Spinal cord (tissue), 9 donors: ENCODE measurements at regions not wholly inside any gene's neighbourhood (a gene's known extent, or its start where the extent isn't known, plus 50 kb on each side); places are given as distances from the start of the nearest gene placed in this dataset.

Experiments
- DNase-seq, 6 donors: peaks; one replicate each; pipeline versions ENCODE4 v3.0.0 to v3.0.0-alpha.2; 2013 to 2015; ENCODE audit warnings: low spot score in 6 of 6, low read depth in 4 of 6
- H3K27ac ChIP-seq: one replicate; pipeline ENCODE4 v1.5.1; 2013; ENCODE audit warnings: low read depth, low read length, control low read depth
- H3K27me3 ChIP-seq: one replicate; pipeline ENCODE4 v1.6.1; 2013; ENCODE audit warnings: low read length; ENCODE audit not compliant: control insufficient read depth, insufficient read depth
- H3K36me3 ChIP-seq: one replicate; pipeline ENCODE4 v1.6.1; 2013; ENCODE audit warnings: low read length; ENCODE audit not compliant: control insufficient read depth, insufficient read depth
- H3K4me1 ChIP-seq: one replicate; pipeline ENCODE4 v1.6.1; 2013; ENCODE audit warnings: low read length; ENCODE audit not compliant: control insufficient read depth, insufficient read depth
- H3K4me3 ChIP-seq: one replicate; pipeline ENCODE4 v1.5.1; 2013; ENCODE audit warnings: low read depth, low read length, control low read depth
- H3K9me3 ChIP-seq: one replicate; pipeline ENCODE4 v1.6.1; 2013; ENCODE audit warnings: low read length; ENCODE audit not compliant: control insufficient read depth, insufficient read depth
- WGBS: methylation state at CpG from one replicate; pipeline ENCODE4 v1.1.5; 2013; ENCODE audit warnings: missing lambda C conversion rate; ENCODE audit not compliant: insufficient coverage; 5-methylcytosine and 5-hydroxymethylcytosine counted together
- donor health status: healthy.

- peaks cover 7% of the 10 kb centered on the region for H3K4me1 ChIP-seq
- no peak overlapping the region for H3K4me3 ChIP-seq
- peak in 1 of 6 donors; percentile 68 for DNase-seq
- no peak overlapping the region for H3K27ac ChIP-seq
- H3K9me3 ChIP-seq: no peaks in the 10 kb centered on the region
- H3K36me3 ChIP-seq: no peaks in the 10 kb centered on the region
- H3K27me3 ChIP-seq: no peaks in the 10 kb centered on the region
These were observed 130.7 kb upstream of the IGSF21 start for GRCh38 chr1:17976854-17977253.

- Histone ChIP-seq H3K4me3 (no peak overlapping the region), H3K36me3 (no peaks in the 10 kb centered on the region), H3K4me1 (peaks cover 7% of the 10 kb centered on the region), H3K27ac (no peak overlapping the region), H3K9me3 (no peaks in the 10 kb centered on the region), H3K27me3 (no peaks in the 10 kb centered on the region)
- no peak for DNase-seq
- WGBS: 57% methylated on average over 1 of the region's 3 CpGs
These were observed 129.6 kb upstream of the IGSF21 start for GRCh38 chr1:17978016-17978415.

GRCh38 chr1:17979815-17980214 is 127.8 kb upstream of the IGSF21 start:
- peak in 1 of 6 donors; percentile 32 for DNase-seq
- no peaks in the 10 kb centered on the region for H3K27me3 ChIP-seq
- WGBS: 56% methylated on average over 6 of the region's 6 CpGs
- H3K36me3 ChIP-seq: no peaks in the 10 kb centered on the region
- H3K27ac ChIP-seq: no peak overlapping the region
- no peak overlapping the region for H3K4me3 ChIP-seq
- no peaks in the 10 kb centered on the region for H3K9me3 ChIP-seq
- peaks cover 7% of the 10 kb centered on the region for H3K4me1 ChIP-seq

- Histone ChIP-seq H3K27ac (no peak overlapping the region), H3K36me3 (no peaks in the 10 kb centered on the region), H3K4me1 (peaks cover 7% of the 10 kb centered on the region), H3K9me3 (no peaks in the 10 kb centered on the region), H3K4me3 (no peak overlapping the region), H3K27me3 (no peaks in the 10 kb centered on the region)
- WGBS: no CpG with 5 or more reads among the region's 6 CpGs
- no peak for DNase-seq
These were observed 125.4 kb upstream of the IGSF21 start for GRCh38 chr1:17982197-17982596.

GRCh38 chr1:17984583-17984982 is 123.0 kb upstream of the IGSF21 start:
- Histone ChIP-seq H3K27me3 (no peaks in the 10 kb centered on the region), H3K36me3 (no peaks in the 10 kb centered on the region), H3K4me3 (no peak overlapping the region), H3K9me3 (no peaks in the 10 kb centered on the region), H3K27ac (no peak overlapping the region), H3K4me1 (peaks cover 4% of the 10 kb centered on the region)
- WGBS: 9% methylated on average over 6 of the region's 9 CpGs
- no peak for DNase-seq

- WGBS: 63% methylated on average over 7 of the region's 9 CpGs
- H3K4me3 ChIP-seq: no peak overlapping the region
- no peak overlapping the region for H3K27ac ChIP-seq
- H3K4me1 ChIP-seq: no peaks in the 10 kb centered on the region
- no peaks in the 10 kb centered on the region for H3K9me3 ChIP-seq
- peak in 1 of 6 donors; percentile 74 for DNase-seq
- no peaks in the 10 kb centered on the region for H3K36me3 ChIP-seq
- H3K27me3 ChIP-seq: no peaks in the 10 kb centered on the region
These were observed 121.4 kb upstream of the IGSF21 start for GRCh38 chr1:17986156-17986555.

- Histone ChIP-seq H3K36me3 (no peaks in the 10 kb centered on the region), H3K27ac (no peak overlapping the region), H3K4me1 (peaks cover 4% of the 10 kb centered on the region), H3K4me3 (no peak overlapping the region), H3K9me3 (no peaks in the 10 kb centered on the region), H3K27me3 (no peaks in the 10 kb centered on the region)
- DNase-seq: no peak
- WGBS: 67% methylated on average over 1 of the region's 1 CpG
These were observed 117.2 kb upstream of the IGSF21 start for GRCh38 chr1:17990401-17990800.

GRCh38 chr1:17991996-17992395 is 115.6 kb upstream of the IGSF21 start:
- H3K9me3 ChIP-seq: no peaks in the 10 kb centered on the region
- WGBS: 80% methylated on average over 4 of the region's 4 CpGs
- no peaks in the 10 kb centered on the region for H3K36me3 ChIP-seq
- H3K4me1 ChIP-seq: peaks cover 4% of the 10 kb centered on the region
- H3K27me3 ChIP-seq: no peaks in the 10 kb centered on the region
- DNase-seq: no peak
- no peak overlapping the region for H3K4me3 ChIP-seq
- H3K27ac ChIP-seq: no peak overlapping the region

- Histone ChIP-seq H3K27ac (no peak overlapping the region), H3K9me3 (no peaks in the 10 kb centered on the region), H3K27me3 (no peaks in the 10 kb centered on the region), H3K4me3 (no peak overlapping the region), H3K36me3 (no peaks in the 10 kb centered on the region), H3K4me1 (peaks cover 4% of the 10 kb centered on the region)
- 92% methylated on average over 3 of the region's 5 CpGs for WGBS
- no peak for DNase-seq
These were observed 114.8 kb upstream of the IGSF21 start for GRCh38 chr1:17992800-17993199.

- no peak for DNase-seq
- WGBS: 68% methylated on average over 4 of the region's 5 CpGs
- no peaks in the 10 kb centered on the region for H3K27me3 ChIP-seq
- peaks cover 4% of the 10 kb centered on the region for H3K4me1 ChIP-seq
- H3K9me3 ChIP-seq: no peaks in the 10 kb centered on the region
- no peaks in the 10 kb centered on the region for H3K36me3 ChIP-seq
- no peak overlapping the region for H3K4me3 ChIP-seq
- H3K27ac ChIP-seq: no peak overlapping the region
These were observed 113.6 kb upstream of the IGSF21 start for GRCh38 chr1:17994046-17994445.
